Upper lobe of right lung (tissue), 1 donor: ENCODE measurements at regions not wholly inside any gene's neighbourhood (a gene's known extent, or its start where the extent isn't known, plus 50 kb on each side); places are given as distances from the start of the nearest gene placed in this dataset.

Experiments used
- ATAC-seq: fragments of 200-7000 bp; cut with Tn5 transposase; one replicate; pipeline ENCODE4 v1.9.1; 2020; ENCODE audit warnings: mild to moderate bottlenecking, moderate library complexity
- DNase-seq: peaks from one replicate; pipeline ENCODE4 v3.0.0-alpha.2; 2020
- H3K27ac ChIP-seq: fragments of 200-600 bp; one replicate; pipeline ENCODE4 v1.8.0; 2022
- H3K27me3 ChIP-seq: fragments of 200-600 bp; one replicate; pipeline ENCODE4 v1.8.0; 2022; ENCODE audit warnings: mild to moderate bottlenecking
- H3K36me3 ChIP-seq: fragments of 200-600 bp; one replicate; pipeline ENCODE4 v1.8.0; 2022
- H3K4me1 ChIP-seq: fragments of 200-600 bp; one replicate; pipeline ENCODE4 v1.8.0; 2022
- H3K4me3 ChIP-seq: fragments of 200-600 bp; one replicate; pipeline ENCODE4 v1.8.0; 2022; ENCODE audit warnings: mild to moderate bottlenecking
- H3K9me3 ChIP-seq: fragments of 200-600 bp; one replicate; pipeline ENCODE4 v1.8.0; 2022
- intact Hi-C: fragments of 100-400 bp; cut with DNase I; formaldehyde crosslinking; loops from one replicate; pipeline ENCODE4 v1.11.0; 2022
- TF ChIP-seq, protein P1 (sequence below): fragments of 200-600 bp; IDR thresholded peaks from one replicate; pipeline ENCODE4 v1.8.0; 2022; ENCODE audit warnings: antibody characterized with exemption
- donor health status: DM: no; HTN: yes; CAD: no; lungs with severe emphysema.

DNA sequence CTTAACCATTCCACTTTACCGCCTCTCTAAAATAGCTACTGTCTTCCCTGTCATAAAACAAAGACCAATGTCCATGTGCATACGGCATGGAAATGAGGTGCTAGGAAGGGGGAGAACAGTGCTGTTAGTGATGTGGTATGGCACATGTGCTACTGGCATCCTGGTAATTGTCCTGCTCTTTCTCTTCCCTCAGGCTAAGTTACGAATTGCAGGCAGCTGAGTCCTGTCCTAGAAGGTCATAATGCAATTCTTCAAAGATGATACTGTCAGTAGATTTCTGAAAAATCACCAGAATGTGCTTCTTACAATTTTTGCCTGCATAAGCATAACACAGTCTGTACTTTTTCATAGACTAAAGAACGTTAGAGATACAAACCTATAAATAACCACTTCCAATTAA is 216.8 kb downstream of the RSL24D1 start:
- H3K4me1 ChIP-seq = no peaks in the 10 kb centered on the region
- no peaks in the 10 kb centered on the region for H3K27me3 ChIP-seq
- H3K4me3 ChIP-seq = no peak overlapping the region
- no peak overlapping the region for H3K27ac ChIP-seq
- ATAC-seq (no peak), DNase-seq (no peak)
- H3K9me3 ChIP-seq = no peaks in the 10 kb centered on the region
- no peaks in the 10 kb centered on the region for H3K36me3 ChIP-seq
- TF ChIP-seq, protein P1, sequence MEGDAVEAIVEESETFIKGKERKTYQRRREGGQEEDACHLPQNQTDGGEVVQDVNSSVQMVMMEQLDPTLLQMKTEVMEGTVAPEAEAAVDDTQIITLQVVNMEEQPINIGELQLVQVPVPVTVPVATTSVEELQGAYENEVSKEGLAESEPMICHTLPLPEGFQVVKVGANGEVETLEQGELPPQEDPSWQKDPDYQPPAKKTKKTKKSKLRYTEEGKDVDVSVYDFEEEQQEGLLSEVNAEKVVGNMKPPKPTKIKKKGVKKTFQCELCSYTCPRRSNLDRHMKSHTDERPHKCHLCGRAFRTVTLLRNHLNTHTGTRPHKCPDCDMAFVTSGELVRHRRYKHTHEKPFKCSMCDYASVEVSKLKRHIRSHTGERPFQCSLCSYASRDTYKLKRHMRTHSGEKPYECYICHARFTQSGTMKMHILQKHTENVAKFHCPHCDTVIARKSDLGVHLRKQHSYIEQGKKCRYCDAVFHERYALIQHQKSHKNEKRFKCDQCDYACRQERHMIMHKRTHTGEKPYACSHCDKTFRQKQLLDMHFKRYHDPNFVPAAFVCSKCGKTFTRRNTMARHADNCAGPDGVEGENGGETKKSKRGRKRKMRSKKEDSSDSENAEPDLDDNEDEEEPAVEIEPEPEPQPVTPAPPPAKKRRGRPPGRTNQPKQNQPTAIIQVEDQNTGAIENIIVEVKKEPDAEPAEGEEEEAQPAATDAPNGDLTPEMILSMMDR = no peak
- intact Hi-C loops = no loop called here

GRCh38 chr15:54962637-54963036 is 234.1 kb downstream of the RSL24D1 start:
- DNase-seq (no peak), ATAC-seq (no peak)
- Histone ChIP-seq H3K4me1 (no peaks in the 10 kb centered on the region), H3K4me3 (no peak overlapping the region), H3K36me3 (no peaks in the 10 kb centered on the region), H3K9me3 (no peaks in the 10 kb centered on the region), H3K27me3 (no peaks in the 10 kb centered on the region), H3K27ac (no peak overlapping the region)
- TF ChIP-seq, protein P1 = no peak
- intact Hi-C loops = no loop called here

- Histone ChIP-seq H3K4me1 (no peaks in the 10 kb centered on the region), H3K27ac (no peak overlapping the region), H3K4me3 (no peak overlapping the region), H3K36me3 (no peaks in the 10 kb centered on the region), H3K9me3 (no peaks in the 10 kb centered on the region), H3K27me3 (no peaks in the 10 kb centered on the region)
- ATAC-seq (no peak), DNase-seq (no peak)
- TF ChIP-seq, protein P1 = no peak
- intact Hi-C loops = no loop called here
Observed at GRCh38 chr15:54960266-54960665, 236.5 kb downstream of the RSL24D1 start.

DNA sequence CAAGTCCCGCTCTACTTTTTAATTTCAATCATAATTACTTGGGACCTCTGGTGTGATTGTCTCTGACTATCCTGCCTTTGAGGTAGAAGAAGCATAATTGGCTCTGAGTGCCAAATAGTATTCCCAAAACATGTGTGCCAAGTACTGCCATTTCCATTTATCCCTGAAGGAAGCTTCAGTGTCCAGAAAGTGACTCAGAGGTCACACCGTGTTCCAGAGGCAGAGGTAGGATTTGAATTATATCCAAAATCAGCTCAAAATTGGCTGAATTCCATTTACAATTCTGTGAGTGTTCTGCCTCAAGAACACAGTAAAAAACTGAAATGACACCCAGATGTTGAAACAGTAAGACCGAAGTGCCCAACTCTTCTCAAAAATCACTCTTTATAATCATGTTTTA is 255.3 kb downstream of the RSL24D1 start:
- ATAC-seq = no peak

GRCh38 chr15:54917312-54917711 is 279.4 kb downstream of the RSL24D1 start:
- Histone ChIP-seq H3K27ac (no peak overlapping the region), H3K4me1 (no peaks in the 10 kb centered on the region), H3K27me3 (no peaks in the 10 kb centered on the region), H3K9me3 (no peaks in the 10 kb centered on the region), H3K36me3 (no peaks in the 10 kb centered on the region), H3K4me3 (no peak overlapping the region)
- ATAC-seq = no peak
- intact Hi-C loops = no loop called here
- DNase-seq = no peak
- TF ChIP-seq, protein P1 = no peak

More for the DNA sequence above, 255.3 kb downstream of the RSL24D1 start:
- Histone ChIP-seq H3K27me3 (no peaks in the 10 kb centered on the region), H3K4me3 (no peak overlapping the region), H3K36me3 (no peaks in the 10 kb centered on the region), H3K27ac (no peak overlapping the region), H3K4me1 (no peaks in the 10 kb centered on the region), H3K9me3 (no peaks in the 10 kb centered on the region)
- DNase-seq = no peak
- TF ChIP-seq, protein P1 = no peak
- intact Hi-C loops = no loop called here

- H3K27ac ChIP-seq = no peak overlapping the region
- H3K27me3 ChIP-seq = no peaks in the 10 kb centered on the region
- no peaks in the 10 kb centered on the region for H3K36me3 ChIP-seq
- no peak for DNase-seq
- no peak overlapping the region for H3K4me3 ChIP-seq
- H3K4me1 ChIP-seq = no peaks in the 10 kb centered on the region
- intact Hi-C loops = no loop called here
- no peak for ATAC-seq
- TF ChIP-seq, protein P1 = no peak
- H3K9me3 ChIP-seq = no peaks in the 10 kb centered on the region
Observed at GRCh38 chr15:54915380-54915779, 281.4 kb downstream of the RSL24D1 start.
